Small intestine (tissue), 7 donors: ENCODE measurements at regions not wholly inside any gene's neighbourhood (a gene's known extent, or its start where the extent isn't known, plus 50 kb on each side); places are given as distances from the start of the nearest gene placed in this dataset.

Experiments used
- DNase-seq, 2 donors: peaks; one replicate each; pipeline versions ENCODE4 v3.0.0 to v3.0.0-alpha.2; 2013
- FAIRE-seq: peaks from 2 replicates; lab custom pipeline; 2012; peaks lifted over from hg19 to GRCh38; lab: Jason Lieb, UNC
- H3K27ac ChIP-seq, 3 donors: one replicate each; pipeline ENCODE4 v1.5.1; 2013; ENCODE audit warnings: low read length in 2 of 3, mild to moderate bottlenecking in 2 of 3, control low read depth in 1 of 3, inconsistent platforms in 1 of 3, low read depth in 1 of 3, moderate library complexity in 1 of 3
- H3K27me3 ChIP-seq, 3 donors: one replicate each; pipeline ENCODE4 v1.6.1; 2013; ENCODE audit warnings: low read length in 3 of 3, inconsistent platforms in 1 of 3; ENCODE audit not compliant: control insufficient read depth in 3 of 3, insufficient read depth in 3 of 3
- H3K36me3 ChIP-seq, 3 donors: one replicate each; pipeline ENCODE4 v1.6.1; 2013; ENCODE audit warnings: low read length in 3 of 3, inconsistent platforms in 1 of 3, low read depth in 1 of 3, mild to moderate bottlenecking in 1 of 3, moderate library complexity in 1 of 3; ENCODE audit not compliant: control insufficient read depth in 3 of 3, insufficient read depth in 2 of 3
- H3K4me1 ChIP-seq, 3 donors: one replicate each; pipeline ENCODE4 v1.6.1; 2013; ENCODE audit warnings: low read length in 2 of 3, inconsistent platforms in 1 of 3, low read depth in 1 of 3, mild to moderate bottlenecking in 1 of 3, moderate library complexity in 1 of 3; ENCODE audit not compliant: control insufficient read depth in 3 of 3, insufficient read depth in 2 of 3
- H3K4me3 ChIP-seq, 3 donors: one replicate each; pipeline ENCODE4 v1.5.1; 2013; ENCODE audit warnings: low read length in 3 of 3, control low read depth in 1 of 3, inconsistent platforms in 1 of 3, low read depth in 1 of 3, mild to moderate bottlenecking in 1 of 3, moderate library complexity in 1 of 3
- H3K9me3 ChIP-seq, 2 donors: one replicate each; pipeline ENCODE4 v1.6.1; 2013; ENCODE audit warnings: low read depth in 1 of 2, low read length in 1 of 2; ENCODE audit not compliant: control insufficient read depth in 2 of 2, insufficient read depth in 1 of 2
- WGBS, 3 donors: extraction: QIAGEN DNeasy Blood & Tissue Kit; methylation state at CpG; one replicate each; pipeline ENCODE4 v1.1.7; 2013; 5-methylcytosine and 5-hydroxymethylcytosine counted together
- donor health status: healthy with polysubstance abuse.
- donor health status: control.
- donor health status: control.
- donor health status: Bipolar disorder and iron deficiency.
- donor health status: healthy.

DNA sequence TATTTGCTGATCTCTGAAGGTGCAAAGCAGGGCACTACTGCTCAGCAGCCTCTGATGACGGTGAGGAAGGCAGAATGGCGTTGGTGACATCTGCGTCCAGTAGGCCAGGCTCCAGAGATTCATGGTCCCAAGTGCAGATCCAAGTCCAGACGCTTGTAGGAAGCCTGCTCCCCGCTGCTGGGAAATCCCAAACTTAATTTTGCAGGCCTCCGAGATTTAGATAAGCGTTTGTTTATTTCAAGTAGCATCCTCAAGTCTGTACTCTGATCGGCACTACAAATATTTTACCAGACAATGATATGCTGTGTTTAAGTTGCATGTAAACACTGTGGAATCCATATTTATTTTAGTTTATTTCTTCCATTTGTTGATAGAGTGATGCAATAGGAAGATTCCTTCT, 244.9 kb upstream of the KLF6 start:
- DNase-seq = no peak
- no peaks in the 10 kb centered on the region for H3K36me3 ChIP-seq
- H3K9me3 ChIP-seq = no peaks in the 10 kb centered on the region
- 82 to 87% (median 82%) methylated on average over 8 of the region's 8 CpGs for WGBS, 3 donors
- no peak overlapping the region for H3K4me3 ChIP-seq
- no peaks in the 10 kb centered on the region for H3K4me1 ChIP-seq
- no peak overlapping the region for H3K27ac ChIP-seq
- no peaks in the 10 kb centered on the region for H3K27me3 ChIP-seq
- FAIRE-seq = no peak

DNA sequence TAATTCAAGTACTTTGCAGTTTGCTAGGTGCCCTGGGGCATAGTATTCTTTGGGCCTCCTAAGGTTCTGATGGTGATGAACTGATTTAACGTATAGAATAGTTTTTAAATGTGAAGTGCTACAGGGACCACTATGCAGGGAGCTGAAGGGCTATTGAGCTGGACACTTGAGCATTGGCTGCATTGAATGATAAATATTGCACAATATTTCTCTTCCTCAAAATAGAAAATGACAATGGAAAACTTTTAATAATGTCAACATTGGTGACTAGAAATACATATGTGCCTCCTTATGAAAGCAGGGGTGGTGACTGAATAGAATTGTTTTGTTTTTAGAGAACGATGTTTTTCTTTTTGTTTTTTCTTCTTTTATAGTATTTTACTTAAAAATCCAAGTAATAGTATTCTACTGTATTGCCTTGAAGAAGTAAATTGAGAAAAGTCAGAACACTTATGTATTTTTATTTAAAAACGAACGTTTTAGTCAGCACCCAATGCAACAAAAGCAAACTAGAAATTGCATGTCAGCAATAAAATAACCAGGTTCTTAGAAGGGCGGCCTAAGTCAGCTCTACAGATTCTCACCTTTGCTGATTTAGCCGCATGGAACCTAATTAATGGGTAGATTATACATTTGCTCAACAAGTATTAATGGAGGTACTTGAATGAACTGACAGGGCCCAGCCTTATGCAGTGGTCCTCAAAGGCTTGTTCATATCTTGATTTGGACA, 244.0 kb upstream of the KLF6 start:
- 88 to 97% (median 95%) methylated on average over 6 of the region's 6 CpGs for WGBS, 3 donors
- no peak for DNase-seq
- H3K27me3 ChIP-seq = no peaks in the 10 kb centered on the region
- H3K27ac ChIP-seq = no peak overlapping the region
- H3K4me3 ChIP-seq = no peak overlapping the region
- no peaks in the 10 kb centered on the region for H3K36me3 ChIP-seq
- no peak for FAIRE-seq
- no peaks in the 10 kb centered on the region for H3K9me3 ChIP-seq
- H3K4me1 ChIP-seq = no peaks in the 10 kb centered on the region

DNA sequence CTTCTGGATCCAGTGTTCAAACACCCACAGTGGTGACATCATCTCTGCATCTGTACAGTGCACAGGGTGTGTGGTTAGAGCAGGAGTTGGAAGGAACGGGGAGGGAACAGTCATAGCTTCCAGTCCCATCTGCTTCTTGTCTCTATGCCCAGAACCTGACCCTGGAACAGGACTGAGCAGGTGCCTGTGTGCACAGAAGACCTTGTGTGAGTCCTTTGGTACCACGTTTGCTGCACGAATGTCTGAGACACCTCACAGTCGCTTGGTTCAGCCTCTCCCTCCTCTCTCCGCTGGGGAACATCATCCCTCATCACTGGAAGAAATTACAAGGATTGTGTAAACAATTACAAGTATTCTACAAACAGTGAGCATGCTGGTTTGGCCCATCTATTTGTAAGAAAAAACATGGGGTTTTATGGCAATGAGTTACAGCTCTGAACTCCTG, 243.0 kb upstream of the KLF6 start:
- H3K27me3 ChIP-seq = peaks cover 0 to 3% (median 0%) of the 10 kb centered on the region in 3 donors
- DNase-seq (no peak), FAIRE-seq (no peak)
- no peak overlapping the region for H3K4me3 ChIP-seq
- no peaks in the 10 kb centered on the region for H3K9me3 ChIP-seq
- H3K27ac ChIP-seq = no peak overlapping the region
- no peaks in the 10 kb centered on the region for H3K36me3 ChIP-seq
- no peaks in the 10 kb centered on the region for H3K4me1 ChIP-seq
- WGBS, 3 donors = 60 to 82% (median 63%) methylated on average over 5 of the region's 5 CpGs

DNA sequence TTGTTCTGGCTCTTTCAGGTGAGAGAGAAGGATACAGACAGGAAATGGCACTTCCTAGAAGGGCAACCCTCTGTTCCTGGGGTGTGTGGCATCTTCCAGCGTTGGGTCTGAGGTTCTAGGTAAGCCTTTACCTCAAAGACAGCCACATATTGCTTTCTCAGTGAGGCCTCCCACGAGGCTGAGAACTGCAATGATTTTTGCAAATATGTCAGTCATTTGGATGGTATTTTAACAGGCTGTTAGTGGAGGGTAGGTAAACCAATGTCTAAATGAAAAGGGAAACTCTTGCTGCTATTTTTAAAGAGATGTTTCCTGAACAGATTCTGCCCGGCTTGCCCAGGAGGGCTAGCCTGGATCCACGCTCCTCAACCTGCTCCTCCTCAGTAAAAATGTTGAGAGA, 240.3 kb upstream of the KLF6 start:
- H3K36me3 ChIP-seq = no peaks in the 10 kb centered on the region
- FAIRE-seq = no peak

DNA sequence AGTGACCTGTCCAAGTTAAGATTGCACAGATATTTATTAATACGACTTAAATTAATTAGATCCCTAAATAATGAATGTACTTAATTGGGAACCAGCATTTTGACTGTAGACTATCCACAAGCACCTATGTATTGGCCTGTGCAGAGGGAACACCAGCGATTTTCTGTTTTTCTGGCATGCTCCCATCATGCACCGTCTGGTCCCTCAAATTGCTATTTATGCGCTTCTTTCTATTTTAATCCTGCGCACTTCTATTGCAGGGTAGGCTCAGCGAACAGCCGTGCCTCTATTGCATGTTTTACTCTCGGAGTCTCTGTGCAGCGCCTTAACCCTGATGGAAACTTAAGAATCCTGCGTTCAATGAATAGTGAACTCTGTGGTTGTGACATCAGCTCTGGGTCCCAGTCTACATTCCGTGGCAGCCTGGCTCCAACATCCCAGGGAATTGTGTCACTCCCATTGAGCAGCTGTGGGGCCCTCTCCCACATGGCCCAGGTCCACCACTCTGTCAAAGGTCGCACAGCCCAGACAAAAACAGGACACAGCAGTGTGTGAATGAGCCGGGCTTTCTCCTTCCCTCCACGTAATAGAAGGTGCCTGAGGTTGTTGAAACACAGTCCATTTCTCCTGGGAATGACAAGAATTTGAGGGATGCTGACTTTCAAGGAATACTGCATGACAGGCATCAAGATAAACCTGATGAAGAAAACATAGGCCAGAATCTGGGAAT, 239.7 kb upstream of the KLF6 start:
- Histone ChIP-seq H3K4me1 (no peaks in the 10 kb centered on the region), H3K36me3 (no peaks in the 10 kb centered on the region), H3K27me3 (peaks cover 0 to 3% (median 0%) of the 10 kb centered on the region in 3 donors), H3K9me3 (no peaks in the 10 kb centered on the region), H3K4me3 (no peak overlapping the region), H3K27ac (no peak overlapping the region)
- FAIRE-seq = no peak
- DNase-seq = no peak
- 88 to 92% (median 90%) methylated on average over 14 of the region's 14 CpGs for WGBS, 3 donors

More for the DNA sequence above, 240.3 kb upstream of the KLF6 start:
- H3K27ac ChIP-seq = no peak overlapping the region
- WGBS, 3 donors = 74 to 79% (median 74%) methylated on average over 4 of the region's 4 CpGs
- H3K4me3 ChIP-seq = no peak overlapping the region
- DNase-seq = no peak
- no peaks in the 10 kb centered on the region for H3K9me3 ChIP-seq
- no peaks in the 10 kb centered on the region for H3K4me1 ChIP-seq
- H3K27me3 ChIP-seq = peaks cover 0 to 3% (median 0%) of the 10 kb centered on the region in 3 donors

DNA sequence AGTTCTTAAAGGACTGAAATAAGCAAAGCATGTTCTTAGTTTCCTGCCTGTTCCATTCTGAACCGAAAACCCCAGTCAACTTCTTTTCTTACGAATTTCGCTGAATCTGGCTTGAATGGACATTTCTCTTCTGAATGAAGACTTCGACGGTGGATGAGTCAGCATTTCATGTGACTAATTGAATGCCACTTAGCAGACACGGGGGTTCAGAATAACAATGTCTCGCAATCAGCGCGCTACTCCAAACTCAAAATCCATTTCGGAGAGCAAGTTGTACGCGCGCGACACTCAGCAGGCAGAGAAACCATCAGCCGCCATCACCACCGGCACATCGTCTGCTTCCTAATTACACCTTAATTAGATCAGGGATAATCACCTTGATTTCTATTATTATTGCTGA, 239.0 kb upstream of the KLF6 start:
- 92 to 93% (median 93%) methylated on average over 17 of the region's 17 CpGs for WGBS, 3 donors
- no peak for DNase-seq
- no peak overlapping the region for H3K27ac ChIP-seq
- no peaks in the 10 kb centered on the region for H3K9me3 ChIP-seq
- no peaks in the 10 kb centered on the region for H3K4me1 ChIP-seq
- no peak overlapping the region for H3K4me3 ChIP-seq
- no peak for FAIRE-seq
- H3K36me3 ChIP-seq = no peaks in the 10 kb centered on the region
- peaks cover 0 to 3% (median 0%) of the 10 kb centered on the region in 3 donors for H3K27me3 ChIP-seq

DNA sequence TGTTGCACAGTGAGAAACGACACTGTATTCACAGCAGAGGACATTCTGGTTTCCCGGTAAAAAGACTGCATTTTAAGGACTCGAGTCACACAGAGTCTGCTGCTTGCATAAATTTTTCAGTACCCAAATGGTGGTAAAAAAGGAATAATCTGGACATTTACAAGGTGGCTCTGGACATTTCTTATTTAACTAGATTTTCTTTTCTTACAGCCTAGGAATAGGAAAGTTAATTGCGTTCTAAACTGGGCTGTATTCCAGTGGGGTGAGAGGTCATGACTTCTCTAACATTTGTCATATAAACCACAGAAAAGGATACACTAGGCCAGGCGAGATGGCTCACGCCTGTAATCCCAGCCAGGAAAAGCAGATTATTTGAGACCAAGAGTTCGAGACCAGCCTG, 237.5 kb upstream of the KLF6 start:
- Histone ChIP-seq H3K27me3 (peaks cover 0 to 3% (median 0%) of the 10 kb centered on the region in 3 donors), H3K9me3 (no peaks in the 10 kb centered on the region), H3K27ac (no peak overlapping the region), H3K4me3 (no peak overlapping the region), H3K36me3 (no peaks in the 10 kb centered on the region), H3K4me1 (no peaks in the 10 kb centered on the region)
- FAIRE-seq = no peak
- 81 to 93% (median 91%) methylated on average over 7 of the region's 7 CpGs for WGBS, 3 donors
- no peak for DNase-seq

DNA sequence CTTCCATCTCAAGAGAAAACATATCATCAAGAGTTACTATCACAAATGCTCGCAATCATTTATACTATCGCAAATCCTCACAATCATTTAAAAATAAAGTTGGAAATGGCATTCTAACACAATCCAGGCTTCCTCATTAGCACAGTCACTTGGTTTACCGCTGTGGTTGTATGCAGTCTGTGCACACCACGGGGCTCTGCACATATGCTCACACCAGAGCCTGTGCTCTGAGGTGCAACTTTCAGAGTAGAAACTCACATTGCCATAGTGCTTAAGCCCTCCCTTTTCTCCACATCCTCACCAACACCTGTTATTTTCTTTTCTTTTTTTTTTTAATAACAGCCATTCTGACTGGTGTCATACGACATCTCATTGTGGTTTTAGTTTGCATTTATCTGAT, 235.6 kb upstream of the KLF6 start:
- no peak overlapping the region for H3K27ac ChIP-seq
- peaks cover 0 to 3% (median 0%) of the 10 kb centered on the region in 3 donors for H3K27me3 ChIP-seq
- DNase-seq (no peak), FAIRE-seq (no peak)
- H3K4me3 ChIP-seq = no peak overlapping the region
- H3K4me1 ChIP-seq = no peaks in the 10 kb centered on the region
- WGBS, 3 donors = 90 to 93% (median 91%) methylated on average over 5 of the region's 5 CpGs
- H3K9me3 ChIP-seq = no peaks in the 10 kb centered on the region
- H3K36me3 ChIP-seq = no peaks in the 10 kb centered on the region
